GM10248 (cell line): ENCODE measurements at regions not wholly inside any gene's neighbourhood (a gene's known extent, or its start where the extent isn't known, plus 50 kb on each side); places are given as distances from the start of the nearest gene placed in this dataset.
"Not testable (repeated sequence)": the region's sequence is repeated elsewhere in the genome, so short reads cannot be mapped to it uniquely, and the experiment has no call there.

ENCODE experiments used
- CTCF ChIA-PET: fragments of 300-600 bp; sonication (Branson Sonifier 250); formaldehyde crosslinking; extraction: SDS; loops from one replicate; lab custom pipeline; 2021; ENCODE audit warnings: antibody characterized with exemption; lab: Yijun Ruan, JAX
- POLR2A ChIA-PET: fragments of 350-650 bp; sonication (Branson Sonifier 250); formaldehyde crosslinking; extraction: SDS; loops from one replicate; lab custom pipeline; 2020; ENCODE audit warnings: antibody characterized with exemption; lab: Yijun Ruan, JAX
- DNase-seq: peaks from one replicate; pipeline ENCODE4 v3.0.0; 2012; ENCODE audit errors: extremely low spot score
- TF ChIP-seq, protein P1 (sequence below): IDR thresholded peaks from 2 replicates; pipeline ENCODE4 v1.5.1; 2012; ENCODE audit warnings: mild to moderate bottlenecking, low read depth; ENCODE audit errors: extremely low read depth, missing control alignments, control extremely low read depth

DNA sequence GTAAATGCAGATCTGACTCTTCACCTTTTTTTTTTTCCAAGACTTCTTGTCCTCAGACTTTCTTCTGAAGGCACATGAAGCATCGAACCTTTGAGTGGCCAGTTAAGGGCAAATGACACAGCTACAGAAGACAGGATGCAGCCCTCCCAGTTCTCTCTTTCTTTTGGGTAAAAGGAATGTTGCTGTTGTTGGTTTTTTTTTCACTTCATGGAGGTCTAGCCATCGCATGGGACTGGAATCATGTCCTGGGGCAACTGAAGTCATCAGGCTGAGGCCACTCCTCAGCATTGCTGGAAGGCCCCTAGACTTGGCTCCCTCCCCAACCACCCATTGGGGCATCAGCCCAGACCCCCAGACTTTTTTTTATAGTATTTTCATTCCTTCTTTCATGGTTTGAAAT lies 896.5 kb downstream of the SORCS1 start:
- TF ChIP-seq, protein P1, sequence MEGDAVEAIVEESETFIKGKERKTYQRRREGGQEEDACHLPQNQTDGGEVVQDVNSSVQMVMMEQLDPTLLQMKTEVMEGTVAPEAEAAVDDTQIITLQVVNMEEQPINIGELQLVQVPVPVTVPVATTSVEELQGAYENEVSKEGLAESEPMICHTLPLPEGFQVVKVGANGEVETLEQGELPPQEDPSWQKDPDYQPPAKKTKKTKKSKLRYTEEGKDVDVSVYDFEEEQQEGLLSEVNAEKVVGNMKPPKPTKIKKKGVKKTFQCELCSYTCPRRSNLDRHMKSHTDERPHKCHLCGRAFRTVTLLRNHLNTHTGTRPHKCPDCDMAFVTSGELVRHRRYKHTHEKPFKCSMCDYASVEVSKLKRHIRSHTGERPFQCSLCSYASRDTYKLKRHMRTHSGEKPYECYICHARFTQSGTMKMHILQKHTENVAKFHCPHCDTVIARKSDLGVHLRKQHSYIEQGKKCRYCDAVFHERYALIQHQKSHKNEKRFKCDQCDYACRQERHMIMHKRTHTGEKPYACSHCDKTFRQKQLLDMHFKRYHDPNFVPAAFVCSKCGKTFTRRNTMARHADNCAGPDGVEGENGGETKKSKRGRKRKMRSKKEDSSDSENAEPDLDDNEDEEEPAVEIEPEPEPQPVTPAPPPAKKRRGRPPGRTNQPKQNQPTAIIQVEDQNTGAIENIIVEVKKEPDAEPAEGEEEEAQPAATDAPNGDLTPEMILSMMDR, result no peak
- no peak for DNase-seq
- POLR2A ChIA-PET, result no interaction called here
- CTCF ChIA-PET, result interaction anchor here (0.8 kb wide), 1 partner anchor 33 kb away, joined by 3 read pairs; no protein-coding TSS in a partner anchor

DNA sequence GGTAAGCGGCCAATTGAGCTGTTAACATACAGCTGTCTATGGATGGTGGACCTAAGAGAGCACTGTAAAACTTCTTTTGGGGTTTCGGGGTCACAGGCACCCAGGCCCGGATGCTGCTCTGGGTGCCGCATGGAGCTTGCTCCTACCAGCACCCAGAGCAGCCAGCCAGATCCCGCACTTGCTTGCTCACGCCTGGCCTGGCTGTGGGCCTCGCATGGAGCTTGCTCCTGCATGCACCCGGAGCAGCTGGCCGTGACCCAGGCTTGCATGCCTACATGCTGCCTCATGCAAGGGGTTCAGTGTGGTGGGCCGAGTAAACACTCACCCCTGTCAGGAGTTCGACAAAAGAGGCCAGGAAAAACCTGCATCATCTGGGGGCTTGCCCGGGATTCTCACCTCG lies 896.9 kb downstream of the SORCS1 start:
- ChIA-PET CTCF (interaction anchor here (0.8 to 1.4 kb wide), 2 partner anchors 13 to 34 kb away, joined by 3 read pairs; no protein-coding TSS in a partner anchor), POLR2A (no interaction called here)
- DNase-seq, result no peak
- TF ChIP-seq, protein P1, result no peak

DNA sequence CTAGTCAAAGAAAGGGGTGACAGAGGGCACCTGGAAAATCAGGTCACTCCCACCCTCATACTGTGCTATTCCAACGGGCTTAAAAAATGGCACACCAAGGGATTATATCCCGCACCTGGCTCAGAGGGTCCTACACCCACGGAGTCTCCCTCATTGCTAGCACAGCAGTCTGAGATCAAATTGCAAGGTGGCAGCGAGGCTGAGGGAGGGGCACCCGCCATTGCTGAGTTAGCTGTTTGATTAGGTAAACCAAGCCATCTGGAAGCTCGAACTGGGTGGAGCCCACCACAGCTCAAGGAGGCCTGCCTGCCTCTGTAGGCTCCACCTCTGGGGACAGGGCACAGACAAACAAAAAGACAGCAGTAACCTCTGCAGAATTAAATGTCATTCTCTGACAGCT lies 907.1 kb downstream of the SORCS1 start:
- POLR2A ChIA-PET, CTCF ChIA-PET: not testable (repeated sequence)

DNA sequence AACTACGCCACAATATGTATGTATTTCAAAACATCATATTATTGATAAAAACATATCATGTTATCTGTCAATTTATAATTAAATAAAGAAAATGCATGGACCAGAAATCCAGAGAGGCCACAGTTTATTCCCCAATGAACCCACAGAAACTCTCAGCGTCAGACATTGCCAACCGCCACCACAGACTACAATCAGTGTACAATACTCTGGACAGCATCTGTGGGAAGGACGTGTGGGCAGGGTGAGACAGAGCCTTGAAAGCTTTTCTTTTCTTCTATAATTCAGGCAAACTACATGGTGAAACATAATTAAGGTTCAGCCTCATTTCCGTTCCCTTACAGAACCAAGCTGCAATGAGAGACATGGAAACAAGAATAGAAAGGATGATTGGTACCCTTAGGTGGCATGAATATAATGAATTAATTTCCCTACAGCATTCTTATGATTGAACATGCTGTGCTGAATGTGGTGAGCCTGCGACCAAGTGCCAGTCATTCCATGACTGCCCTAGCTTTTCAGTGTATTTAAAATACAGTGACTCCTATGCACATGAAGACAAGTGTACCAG lies 909.3 kb downstream of the SORCS1 start:
- ChIA-PET CTCF (interaction anchor here (1.4 kb wide), 1 partner anchor 12 kb away, joined by 3 read pairs; no protein-coding TSS in a partner anchor), POLR2A (no interaction called here)
- no peak for DNase-seq
- TF ChIP-seq, protein P1, result no peak

More for the DNA sequence above, 907.1 kb downstream of the SORCS1 start:
- not testable (repeated sequence) for DNase-seq

DNA sequence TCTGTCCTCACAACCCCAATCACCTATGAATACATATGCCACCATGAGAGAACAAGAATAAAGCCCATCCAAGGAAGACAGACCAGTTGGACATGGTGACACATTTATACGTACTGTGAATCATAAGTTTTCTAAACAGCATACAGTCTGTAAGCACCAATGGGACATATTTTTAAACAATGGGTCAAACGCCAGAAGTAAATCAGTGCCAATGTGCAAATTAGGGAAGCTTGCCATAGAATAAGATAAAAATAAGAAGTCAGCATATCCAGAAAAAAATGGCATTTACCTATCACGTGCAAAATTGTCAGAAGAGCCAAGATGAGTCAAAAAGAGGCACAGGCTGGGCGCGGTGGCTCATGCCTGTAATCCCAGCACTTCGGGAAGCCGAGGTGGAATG lies 910.4 kb downstream of the SORCS1 start:
- ChIA-PET POLR2A (interaction anchor here (0.7 kb wide), 1 partner anchor 123 kb away, joined by 11 read pairs; no protein-coding TSS in a partner anchor), CTCF (interaction anchor here (1.4 kb wide), 1 partner anchor 13 kb away, joined by 3 read pairs; no protein-coding TSS in a partner anchor)
- TF ChIP-seq, protein P1, result no peak
- no peak for DNase-seq

DNA sequence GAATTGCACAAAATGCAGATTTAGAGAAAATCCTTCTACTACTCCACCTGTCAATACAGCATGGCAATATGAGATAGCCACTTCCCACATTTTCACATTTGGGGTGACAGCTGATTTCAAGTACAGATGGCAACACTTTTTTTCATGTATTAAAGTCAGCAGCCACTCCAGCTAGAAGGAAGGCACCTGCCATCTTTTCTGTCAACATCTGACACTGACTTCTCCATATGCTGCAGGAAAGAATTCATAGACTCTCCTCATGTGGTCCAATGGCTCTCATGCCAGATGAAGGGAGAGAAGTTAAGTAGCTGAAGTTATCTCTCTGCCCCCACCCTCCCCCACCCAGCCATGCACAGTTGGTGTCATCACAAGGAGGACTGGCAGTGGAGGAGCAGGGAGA lies 912.0 kb downstream of the SORCS1 start:
- TF ChIP-seq, protein P1, result no peak
- ChIA-PET CTCF (no interaction called here), POLR2A (no interaction called here)
- DNase-seq, result no peak

DNA sequence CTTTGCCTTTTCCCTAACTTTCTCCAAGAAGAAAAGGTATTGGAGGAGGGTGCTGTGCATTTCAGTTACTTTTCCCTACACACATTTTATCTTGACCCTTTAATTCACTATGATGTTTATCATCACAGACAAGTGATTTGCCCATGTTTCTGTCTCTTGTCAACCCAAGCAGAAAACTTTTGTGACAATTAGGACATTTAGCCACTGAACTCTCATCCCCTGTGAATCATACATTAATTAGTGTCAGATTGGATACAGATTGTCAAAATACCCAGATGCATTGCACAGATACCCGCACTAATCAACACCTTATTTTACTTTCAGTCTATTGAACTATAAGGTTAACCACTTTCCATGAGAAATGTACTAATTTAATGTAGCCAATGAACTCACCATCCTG lies 912.9 kb downstream of the SORCS1 start:
- POLR2A ChIA-PET, result no interaction called here
- TF ChIP-seq, protein P1, result no peak

More for the DNA sequence above, 912.9 kb downstream of the SORCS1 start:
- CTCF ChIA-PET, result no interaction called here
- DNase-seq, result no peak
